GM19468 (cell line): ENCODE measurements at regions not wholly inside any gene's neighbourhood (a gene's known extent, or its start where the extent isn't known, plus 50 kb on each side); places are given as distances from the start of the nearest gene placed in this dataset.
"Not testable (repeated sequence)": the region's sequence is repeated elsewhere in the genome, so short reads cannot be mapped to it uniquely, and the experiment has no call there.

Source experiments
- ATAC-seq: cut with Tn5 transposase; IDR thresholded peaks from one replicate; pipeline ENCODE4 v1.9.1; 2021; ENCODE audit warnings: mild to moderate bottlenecking, moderate library complexity, moderate number of reproducible peaks; ENCODE audit not compliant: unreplicated experiment; ENCODE audit errors: extremely low read depth

DNA sequence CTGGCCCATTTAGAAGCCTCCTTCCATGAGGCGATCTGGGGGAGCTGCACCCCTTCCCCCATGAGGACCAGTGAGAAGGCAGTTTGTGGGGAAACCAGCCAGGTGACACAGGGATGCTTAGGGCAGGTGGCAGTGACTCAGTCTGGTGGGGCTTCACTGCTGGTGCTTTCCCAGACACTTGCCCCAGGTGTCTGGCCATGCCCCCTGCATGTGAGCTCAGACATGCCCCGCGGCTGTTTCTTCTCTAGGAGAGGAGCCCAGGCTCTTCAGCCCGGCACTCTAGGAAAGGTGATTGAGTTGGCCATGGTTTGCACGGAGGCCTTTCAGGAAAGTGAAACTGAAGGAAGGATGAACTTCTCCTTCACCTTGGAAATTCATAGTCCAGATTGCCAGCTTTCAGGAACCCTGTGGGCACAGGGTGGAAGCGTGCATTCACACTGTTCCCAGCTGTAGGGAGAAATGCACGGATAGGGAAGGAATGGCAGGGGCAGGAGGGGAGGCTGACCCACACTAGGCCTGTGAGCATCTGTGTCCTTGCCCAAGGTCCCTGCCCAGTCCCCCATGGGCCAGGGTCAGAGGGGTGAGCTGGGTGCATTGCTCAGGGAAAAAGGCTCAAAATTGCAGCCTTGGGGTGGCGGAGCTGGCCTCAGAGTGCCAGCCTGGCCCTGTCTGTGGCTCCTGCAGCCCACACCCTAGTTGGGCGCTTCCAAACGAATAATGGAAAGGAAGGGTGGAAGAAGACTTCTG, 359.1 kb downstream of the GLRX3 start:
- no peak for ATAC-seq

DNA sequence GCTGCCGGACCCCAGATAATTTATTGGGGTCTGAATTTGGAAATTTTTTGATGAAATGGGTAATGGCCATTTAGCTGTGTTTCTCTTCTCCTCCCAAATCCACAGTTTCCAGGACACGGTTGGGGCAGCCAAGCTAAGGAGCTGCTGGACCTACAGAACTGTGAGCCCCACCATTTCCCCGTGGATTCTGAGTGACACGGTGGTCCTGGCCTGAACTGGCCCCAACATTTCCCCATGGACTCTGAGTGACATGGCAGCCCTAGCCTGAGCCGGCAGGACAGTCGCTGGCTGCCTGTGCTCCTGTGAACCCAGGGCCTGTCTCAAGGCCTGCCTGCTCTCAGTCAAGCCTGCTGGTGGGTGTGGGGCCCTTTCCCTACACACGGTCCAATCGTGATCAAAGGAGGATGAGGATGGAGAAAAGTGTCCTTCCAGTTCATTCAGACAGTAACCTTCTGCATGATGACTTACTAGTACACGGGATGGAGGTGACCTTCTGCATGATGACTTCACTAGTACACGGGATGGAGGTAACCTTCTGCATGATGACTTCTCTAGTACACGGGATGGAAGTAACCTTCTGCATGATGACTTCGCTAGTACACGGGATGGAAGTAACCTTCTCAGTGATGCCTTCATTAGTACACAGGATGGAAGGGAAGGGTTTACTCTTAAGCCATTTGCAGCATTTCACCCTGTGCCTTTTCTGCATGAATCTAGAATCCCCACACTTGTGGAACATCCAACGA, 359.9 kb downstream of the GLRX3 start:
- ATAC-seq: no peak

GRCh38 chr10:130497056-130498010, 361.1 kb downstream of the GLRX3 start:
- ATAC-seq: no peak

- ATAC-seq: no peak
These were observed 361.9 kb downstream of the GLRX3 start for GRCh38 chr10:130498042-130498441.

GRCh38 chr10:130498934-130499333, 362.7 kb downstream of the GLRX3 start:
- ATAC-seq: no peak

GRCh38 chr10:130499541-130499940, 363.4 kb downstream of the GLRX3 start:
- ATAC-seq: no peak

DNA sequence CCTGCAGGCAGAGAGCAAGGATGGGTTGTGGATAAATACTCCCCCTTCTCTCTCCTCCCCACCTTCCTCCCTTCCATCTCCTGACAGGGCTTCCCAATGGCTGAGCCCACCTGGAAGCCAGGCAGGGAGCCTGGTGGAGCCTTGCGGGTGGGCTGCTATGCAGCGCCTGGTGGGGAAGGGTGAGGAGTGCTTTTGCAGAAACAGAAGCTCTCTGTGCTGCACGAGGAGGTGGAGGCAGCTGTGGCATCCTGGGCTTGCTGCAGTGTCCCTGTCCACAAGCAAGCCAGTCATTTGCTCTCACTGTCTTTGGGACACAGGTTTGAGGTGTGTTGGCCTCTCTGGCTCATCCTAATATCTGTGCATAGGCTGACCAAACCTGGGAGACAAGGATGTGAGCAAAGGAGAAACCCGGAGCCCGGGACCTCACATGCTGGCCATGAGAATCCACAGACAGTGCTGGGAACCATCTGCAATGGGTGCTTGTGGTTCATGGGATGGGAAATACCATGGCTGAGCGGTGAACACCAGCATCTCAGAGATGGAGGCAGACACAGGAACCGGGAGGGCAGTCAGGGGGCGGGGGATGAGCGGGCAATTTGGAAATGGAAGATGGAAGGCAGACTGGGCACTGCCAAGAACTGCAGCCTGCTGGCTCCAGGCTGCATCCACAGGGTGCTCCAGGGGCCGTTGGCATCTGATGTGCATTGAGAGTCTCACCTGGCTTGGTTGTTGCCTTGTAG, 364.2 kb downstream of the GLRX3 start:
- no peak for ATAC-seq

DNA sequence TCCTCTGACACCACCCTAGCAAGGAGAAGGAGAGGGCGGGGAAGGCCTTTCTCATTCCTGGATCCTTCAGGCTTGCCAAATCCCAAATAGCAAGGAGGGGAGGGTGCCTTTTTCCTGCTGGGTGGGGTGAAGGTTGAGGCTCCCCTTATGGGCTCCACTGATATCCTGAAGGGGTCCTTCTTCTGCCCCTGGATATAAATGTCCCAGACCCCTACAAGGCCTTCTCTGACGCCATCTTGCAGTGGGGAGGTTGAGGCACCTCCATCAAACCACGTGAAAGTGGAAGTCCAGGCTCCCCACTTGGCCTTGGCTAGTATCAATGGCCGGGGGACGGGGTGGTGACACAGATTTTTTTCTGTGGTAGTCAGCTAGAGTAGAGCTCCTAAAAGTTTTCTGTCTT, 371.3 kb downstream of the GLRX3 start:
- no peak for ATAC-seq

- ATAC-seq: no peak
These were observed 373.9 kb downstream of the GLRX3 start for GRCh38 chr10:130509881-130510689.

GRCh38 chr10:130510755-130511154, 374.6 kb downstream of the GLRX3 start:
- ATAC-seq: no peak

- ATAC-seq: no peak
These were observed 375.6 kb downstream of the GLRX3 start for GRCh38 chr10:130511766-130512165.

GRCh38 chr10:130512936-130513335, 376.7 kb downstream of the GLRX3 start:
- ATAC-seq: no peak

- no peak for ATAC-seq
These were observed 377.7 kb downstream of the GLRX3 start for GRCh38 chr10:130513686-130514476.

DNA sequence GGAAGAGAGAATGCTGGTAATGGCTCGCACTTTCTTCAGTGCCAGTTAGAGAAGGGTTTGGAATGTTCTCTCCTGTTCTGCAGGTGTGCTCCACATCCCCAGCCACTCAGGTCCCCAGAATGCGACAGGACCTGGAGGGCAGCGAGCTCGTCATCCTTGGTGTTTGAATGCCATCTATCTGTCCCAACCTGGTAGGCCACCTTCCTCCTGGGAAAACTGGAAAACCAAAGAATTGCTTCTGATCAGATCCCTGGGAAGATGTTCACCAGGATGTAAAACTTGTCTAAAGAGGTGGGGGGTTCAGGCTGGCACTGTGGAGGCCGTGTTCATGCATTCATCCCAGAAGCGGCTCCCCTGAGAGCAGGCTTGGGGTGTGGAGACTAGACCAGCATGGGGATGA, 379.5 kb downstream of the GLRX3 start:
- ATAC-seq: no peak

- no peak for ATAC-seq
These were observed 380.0 kb downstream of the GLRX3 start for GRCh38 chr10:130516141-130516735.

- not testable (repeated sequence) for ATAC-seq
These were observed 382.7 kb downstream of the GLRX3 start for GRCh38 chr10:130518921-130519320.

DNA sequence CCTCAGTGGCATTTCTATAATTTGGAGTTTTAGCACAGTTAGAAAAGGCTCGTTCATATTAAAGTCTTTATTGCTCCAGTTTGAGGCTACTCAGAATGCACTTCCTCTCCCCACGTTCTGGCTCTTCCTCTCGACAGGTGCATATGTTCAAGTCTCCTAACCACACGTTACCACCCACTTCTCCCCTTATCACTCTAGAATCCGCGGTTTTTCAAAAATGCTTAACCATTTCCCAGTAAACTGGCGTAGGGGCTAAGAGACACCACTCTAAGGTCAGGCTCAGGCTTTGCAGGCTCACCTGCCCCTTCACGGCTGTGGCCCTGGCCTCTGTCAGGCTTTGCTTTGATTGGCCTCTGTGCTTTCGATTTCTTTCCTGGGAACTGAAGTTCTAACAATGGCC, 383.6 kb downstream of the GLRX3 start:
- no peak for ATAC-seq

DNA sequence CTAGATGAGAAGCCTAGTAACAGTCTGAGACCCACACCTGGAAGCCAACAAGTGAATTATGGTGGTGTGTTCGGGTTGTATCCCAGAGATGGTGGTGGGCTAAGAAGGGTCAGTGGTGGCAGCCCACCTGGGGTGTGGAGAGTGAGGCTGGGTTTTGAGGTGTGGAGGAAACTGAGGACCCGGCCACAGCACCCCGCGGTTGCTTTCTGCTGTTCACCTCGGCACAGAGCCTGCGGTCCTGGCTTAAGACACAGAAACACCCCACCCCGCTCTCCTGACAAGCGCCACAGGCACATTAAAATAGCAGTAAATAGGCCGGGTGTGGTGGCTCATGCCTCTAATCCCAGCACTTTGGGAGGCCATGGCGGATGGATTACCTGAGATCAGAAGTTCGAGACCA, 395.1 kb downstream of the GLRX3 start:
- no peak for ATAC-seq
